ENCODE measurements at regions not wholly inside any gene's neighbourhood (a gene's known extent, or its start where the extent isn't known, plus 50 kb on each side); places are given as distances from the start of the nearest gene placed in this dataset.

DNA sequence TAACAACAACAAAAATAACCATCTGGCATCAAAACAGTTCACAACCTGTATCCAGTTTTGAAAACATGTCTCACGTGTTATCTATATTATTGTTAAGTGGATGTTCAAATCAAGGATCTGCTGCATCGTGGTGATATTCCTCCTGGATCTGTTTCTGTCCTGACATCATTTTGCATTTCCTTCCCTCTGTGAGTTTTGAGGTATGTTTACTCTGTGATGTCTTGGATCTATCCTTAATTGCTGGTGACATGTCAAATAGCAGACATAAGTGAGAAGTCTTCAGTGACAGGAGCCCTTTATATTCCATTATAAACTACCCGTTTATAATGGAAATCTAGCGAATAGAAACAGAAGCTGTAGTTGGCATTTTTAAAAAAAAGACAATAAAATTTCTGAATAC is 381.8 kb upstream of the NOX3 start:
- TF ChIP-seq, protein P1, sequence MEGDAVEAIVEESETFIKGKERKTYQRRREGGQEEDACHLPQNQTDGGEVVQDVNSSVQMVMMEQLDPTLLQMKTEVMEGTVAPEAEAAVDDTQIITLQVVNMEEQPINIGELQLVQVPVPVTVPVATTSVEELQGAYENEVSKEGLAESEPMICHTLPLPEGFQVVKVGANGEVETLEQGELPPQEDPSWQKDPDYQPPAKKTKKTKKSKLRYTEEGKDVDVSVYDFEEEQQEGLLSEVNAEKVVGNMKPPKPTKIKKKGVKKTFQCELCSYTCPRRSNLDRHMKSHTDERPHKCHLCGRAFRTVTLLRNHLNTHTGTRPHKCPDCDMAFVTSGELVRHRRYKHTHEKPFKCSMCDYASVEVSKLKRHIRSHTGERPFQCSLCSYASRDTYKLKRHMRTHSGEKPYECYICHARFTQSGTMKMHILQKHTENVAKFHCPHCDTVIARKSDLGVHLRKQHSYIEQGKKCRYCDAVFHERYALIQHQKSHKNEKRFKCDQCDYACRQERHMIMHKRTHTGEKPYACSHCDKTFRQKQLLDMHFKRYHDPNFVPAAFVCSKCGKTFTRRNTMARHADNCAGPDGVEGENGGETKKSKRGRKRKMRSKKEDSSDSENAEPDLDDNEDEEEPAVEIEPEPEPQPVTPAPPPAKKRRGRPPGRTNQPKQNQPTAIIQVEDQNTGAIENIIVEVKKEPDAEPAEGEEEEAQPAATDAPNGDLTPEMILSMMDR (IDR thresholded peaks at IDR 0.05; ENCODE audit: low read depth, low read length), result no peak
- H3K27ac ChIP-seq, result no peak overlapping the region
- no peaks in the 10 kb centered on the region for H3K4me1 ChIP-seq (ENCODE audit: low read depth)
- H3K4me3 ChIP-seq, result no peak overlapping the region
- H3K36me3 ChIP-seq, result no peaks in the 10 kb centered on the region
- no peak for DNase-seq (ENCODE audit: low read depth in 1 of 2, low spot score in 1 of 2)
- no peaks in the 10 kb centered on the region for H3K27me3 ChIP-seq
- H3K9me3 ChIP-seq (ENCODE audit: low read depth), result no peaks in the 10 kb centered on the region

DNA sequence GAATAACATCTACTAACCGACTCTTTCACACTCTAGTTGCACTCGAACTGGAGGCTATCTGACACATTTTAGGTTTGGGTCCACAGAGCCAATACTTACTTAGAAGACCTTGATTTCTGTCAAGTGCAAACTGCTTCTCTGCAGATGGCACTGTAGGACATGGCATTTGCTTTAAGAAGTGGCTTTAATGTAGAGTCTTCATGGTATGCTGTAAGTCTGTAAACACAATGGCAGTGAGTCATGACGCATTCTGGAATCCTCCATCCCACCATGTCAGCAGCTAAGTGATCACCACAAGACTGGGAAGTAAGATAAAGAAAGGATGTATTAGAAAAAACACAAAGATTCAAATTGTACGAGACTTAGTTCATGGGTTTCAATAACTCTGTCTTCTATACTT is 377.0 kb upstream of the NOX3 start:
- DNase-seq (ENCODE audit: low read depth in 1 of 2, low spot score in 1 of 2), result peak in 1 of 2 donors; percentile 62
- H3K36me3 ChIP-seq, result no peaks in the 10 kb centered on the region
- H3K27ac ChIP-seq, result no peak overlapping the region
- H3K9me3 ChIP-seq (ENCODE audit: low read depth), result no peaks in the 10 kb centered on the region
- H3K4me1 ChIP-seq (ENCODE audit: low read depth), result no peaks in the 10 kb centered on the region
- TF ChIP-seq, protein P1 (IDR thresholded peaks at IDR 0.05; ENCODE audit: low read depth, low read length), result no peak
- no peak overlapping the region for H3K4me3 ChIP-seq
- H3K27me3 ChIP-seq, result no peaks in the 10 kb centered on the region

DNA sequence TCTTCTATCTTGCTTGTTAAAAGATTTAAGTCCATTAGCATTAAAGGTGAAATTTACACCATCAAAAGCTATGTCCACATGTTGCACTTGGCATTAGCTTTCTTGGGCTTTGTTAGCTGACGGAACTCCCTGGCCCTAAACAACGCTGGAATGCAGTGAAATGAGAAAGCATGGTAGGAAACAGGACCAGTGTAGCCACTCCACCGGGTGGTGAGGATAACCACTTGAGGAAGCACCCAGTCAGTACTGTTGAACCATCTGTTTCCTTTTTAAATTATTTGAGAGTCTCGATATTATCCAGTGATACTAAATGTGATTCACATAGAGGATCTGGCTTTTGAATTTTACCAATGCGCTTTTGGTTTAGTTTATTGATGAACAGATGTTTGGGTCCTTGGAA is 374.9 kb upstream of the NOX3 start:
- Histone ChIP-seq H3K9me3 (ENCODE audit: low read depth) (no peaks in the 10 kb centered on the region), H3K27ac (no peak overlapping the region), H3K36me3 (no peaks in the 10 kb centered on the region), H3K4me3 (no peak overlapping the region), H3K4me1 (ENCODE audit: low read depth) (no peaks in the 10 kb centered on the region), H3K27me3 (no peaks in the 10 kb centered on the region)
- no peak for DNase-seq (ENCODE audit: low read depth in 1 of 2, low spot score in 1 of 2)
- TF ChIP-seq, protein P1 (IDR thresholded peaks at IDR 0.05; ENCODE audit: low read depth, low read length), result no peak

DNA sequence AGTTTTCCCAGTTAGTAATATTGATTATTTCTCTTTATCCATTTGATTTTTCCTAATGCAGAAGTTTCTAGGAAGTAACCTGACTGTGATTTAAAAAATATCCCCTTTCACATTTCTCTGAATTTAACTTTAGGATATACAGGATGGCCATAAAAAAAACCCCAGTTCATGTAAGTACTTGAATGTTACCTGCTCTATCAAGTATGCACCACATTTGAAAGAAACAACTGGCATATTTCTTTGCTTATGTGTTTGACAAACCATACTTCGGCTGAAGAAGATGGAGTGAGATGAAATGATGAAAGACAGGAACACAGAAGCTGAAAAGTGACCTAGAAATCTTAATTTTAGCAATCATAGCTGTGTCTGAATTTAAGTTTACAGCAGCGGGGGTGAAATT is 374.0 kb upstream of the NOX3 start:
- no peaks in the 10 kb centered on the region for H3K27me3 ChIP-seq
- TF ChIP-seq, protein P1 (IDR thresholded peaks at IDR 0.05; ENCODE audit: low read depth, low read length), result no peak
- no peak overlapping the region for H3K27ac ChIP-seq
- no peak overlapping the region for H3K4me3 ChIP-seq
- no peak for DNase-seq (ENCODE audit: low read depth in 1 of 2, low spot score in 1 of 2)
- H3K4me1 ChIP-seq (ENCODE audit: low read depth), result no peaks in the 10 kb centered on the region
- H3K9me3 ChIP-seq (ENCODE audit: low read depth), result no peaks in the 10 kb centered on the region
- H3K36me3 ChIP-seq, result no peaks in the 10 kb centered on the region

DNA sequence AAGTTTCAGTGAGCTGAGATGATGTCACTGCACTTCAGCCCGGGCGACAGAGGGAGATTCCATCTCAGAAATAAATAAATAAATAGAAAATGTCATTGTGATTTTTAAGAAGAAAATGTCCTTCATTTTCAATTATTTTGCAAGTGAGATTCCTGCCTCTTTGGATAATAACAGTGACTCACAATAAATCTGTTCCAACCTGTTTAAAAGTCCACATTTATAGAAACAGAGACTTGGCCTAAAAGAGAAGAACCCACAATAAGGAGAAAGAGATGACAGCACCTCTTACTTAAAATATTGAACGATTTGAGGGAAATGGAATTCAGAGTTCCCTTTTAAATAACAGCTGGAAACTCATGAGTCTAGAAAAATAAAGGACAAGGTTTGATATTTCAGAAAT is 373.4 kb upstream of the NOX3 start:
- TF ChIP-seq, protein P1 (IDR thresholded peaks at IDR 0.05; ENCODE audit: low read depth, low read length), result no peak
- H3K36me3 ChIP-seq, result no peaks in the 10 kb centered on the region
- no peak overlapping the region for H3K27ac ChIP-seq
- H3K9me3 ChIP-seq (ENCODE audit: low read depth), result no peaks in the 10 kb centered on the region
- no peak for DNase-seq (ENCODE audit: low read depth in 1 of 2, low spot score in 1 of 2)
- no peak overlapping the region for H3K4me3 ChIP-seq
- H3K27me3 ChIP-seq, result no peaks in the 10 kb centered on the region
- H3K4me1 ChIP-seq (ENCODE audit: low read depth), result no peaks in the 10 kb centered on the region

DNA sequence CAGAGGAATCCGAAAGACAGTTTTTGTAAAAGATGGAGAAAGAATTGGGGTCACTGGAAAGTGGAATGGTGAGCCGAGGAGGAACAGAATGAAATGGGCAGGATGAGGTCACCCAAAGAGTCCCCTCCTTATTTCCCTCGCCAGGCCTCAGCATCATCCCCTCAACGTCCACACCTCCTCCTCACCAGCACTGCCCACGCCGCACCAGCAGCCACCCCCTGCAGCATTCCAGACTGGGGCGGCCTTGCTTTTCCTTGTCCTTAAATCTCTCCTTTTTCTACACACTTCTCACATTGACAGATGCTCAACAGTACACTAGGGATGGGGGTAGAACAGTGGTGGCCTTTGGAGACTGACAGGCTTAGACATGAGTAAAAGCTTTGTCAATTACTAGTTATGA is 363.1 kb upstream of the NOX3 start:
- H3K27ac ChIP-seq, result no peak overlapping the region

More for the DNA sequence above, 363.1 kb upstream of the NOX3 start:
- TF ChIP-seq, protein P1 (IDR thresholded peaks at IDR 0.05; ENCODE audit: low read depth, low read length), result no peak
- no peaks in the 10 kb centered on the region for H3K27me3 ChIP-seq
- no peaks in the 10 kb centered on the region for H3K36me3 ChIP-seq
- no peaks in the 10 kb centered on the region for H3K9me3 ChIP-seq (ENCODE audit: low read depth)
- no peak for DNase-seq (ENCODE audit: low read depth in 1 of 2, low spot score in 1 of 2)
- no peak overlapping the region for H3K4me3 ChIP-seq
- no peaks in the 10 kb centered on the region for H3K4me1 ChIP-seq (ENCODE audit: low read depth)
